HEK293 (cell line): ENCODE measurements at regions not wholly inside any gene's neighbourhood (a gene's known extent, or its start where the extent isn't known, plus 50 kb on each side); places are given as distances from the start of the nearest gene placed in this dataset.

Experiments
- MEIS1 ChIP-seq: sonication (generic); formaldehyde crosslinking; IDR thresholded peaks from 2 replicates; pipeline ENCODE4 v1.8.1; 2022; ENCODE audit warnings: missing genetic modification reagents, mild to moderate bottlenecking, borderline replicate concordance
- YY1 ChIP-seq: fragments of 450-650 bp; formaldehyde crosslinking; IDR thresholded peaks from 2 replicates; pipeline ENCODE4 v1.5.1; 2018; ENCODE audit warnings: missing biosample characterization, missing genetic modification characterization
- ZNF391 ChIP-seq: fragments of 450-650 bp; formaldehyde crosslinking; IDR thresholded peaks from 2 replicates; pipeline ENCODE4 v1.5.1; 2016; ENCODE audit warnings: low read depth, missing biosample characterization, missing genetic modification characterization, borderline replicate concordance
- TF ChIP-seq, protein P1 (sequence below): fragments of 450-650 bp; formaldehyde crosslinking; IDR thresholded peaks from 2 replicates; pipeline ENCODE4 v1.5.1; 2016; ENCODE audit warnings: missing biosample characterization, missing genetic modification characterization
- TF ChIP-seq, protein P2 (sequence below): fragments of 450-650 bp; formaldehyde crosslinking; IDR thresholded peaks from 2 replicates; pipeline ENCODE4 v1.5.1; 2016; ENCODE audit warnings: missing biosample characterization, missing genetic modification characterization, low read depth
- TF ChIP-seq, protein P3 (sequence below): fragments of 450-650 bp; formaldehyde crosslinking; IDR thresholded peaks from 2 replicates; pipeline ENCODE4 v1.5.1; 2016; ENCODE audit warnings: missing biosample characterization, missing genetic modification characterization

DNA sequence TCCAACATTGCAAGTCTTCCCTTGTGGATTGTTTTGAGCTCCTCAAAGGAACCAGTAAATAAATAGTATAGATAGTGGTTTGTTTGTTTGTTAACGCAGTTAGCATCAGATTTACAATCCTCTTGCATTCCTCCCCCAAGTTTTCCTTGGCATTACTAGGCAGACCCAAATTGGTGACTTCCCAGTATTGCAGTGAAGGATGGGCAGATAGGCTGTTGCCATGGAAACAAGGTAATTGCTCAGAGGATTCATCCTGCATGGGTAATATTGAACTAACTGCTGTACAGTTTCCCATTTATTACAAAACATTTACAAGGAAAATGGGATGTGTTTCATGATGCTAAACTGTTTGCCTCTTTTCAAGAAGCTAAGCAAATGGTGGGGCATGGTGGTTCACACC is 477.2 kb downstream of the EPM2A start:
- TF ChIP-seq, protein P1, sequence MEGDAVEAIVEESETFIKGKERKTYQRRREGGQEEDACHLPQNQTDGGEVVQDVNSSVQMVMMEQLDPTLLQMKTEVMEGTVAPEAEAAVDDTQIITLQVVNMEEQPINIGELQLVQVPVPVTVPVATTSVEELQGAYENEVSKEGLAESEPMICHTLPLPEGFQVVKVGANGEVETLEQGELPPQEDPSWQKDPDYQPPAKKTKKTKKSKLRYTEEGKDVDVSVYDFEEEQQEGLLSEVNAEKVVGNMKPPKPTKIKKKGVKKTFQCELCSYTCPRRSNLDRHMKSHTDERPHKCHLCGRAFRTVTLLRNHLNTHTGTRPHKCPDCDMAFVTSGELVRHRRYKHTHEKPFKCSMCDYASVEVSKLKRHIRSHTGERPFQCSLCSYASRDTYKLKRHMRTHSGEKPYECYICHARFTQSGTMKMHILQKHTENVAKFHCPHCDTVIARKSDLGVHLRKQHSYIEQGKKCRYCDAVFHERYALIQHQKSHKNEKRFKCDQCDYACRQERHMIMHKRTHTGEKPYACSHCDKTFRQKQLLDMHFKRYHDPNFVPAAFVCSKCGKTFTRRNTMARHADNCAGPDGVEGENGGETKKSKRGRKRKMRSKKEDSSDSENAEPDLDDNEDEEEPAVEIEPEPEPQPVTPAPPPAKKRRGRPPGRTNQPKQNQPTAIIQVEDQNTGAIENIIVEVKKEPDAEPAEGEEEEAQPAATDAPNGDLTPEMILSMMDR = no peak
- TF ChIP-seq YY1 (tag by site-specific recombination) (no peak), ZNF391 (tag by site-specific recombination) (no peak), MEIS1 (CRISPR knock-in tag) (no peak)
- TF ChIP-seq, protein P2, sequence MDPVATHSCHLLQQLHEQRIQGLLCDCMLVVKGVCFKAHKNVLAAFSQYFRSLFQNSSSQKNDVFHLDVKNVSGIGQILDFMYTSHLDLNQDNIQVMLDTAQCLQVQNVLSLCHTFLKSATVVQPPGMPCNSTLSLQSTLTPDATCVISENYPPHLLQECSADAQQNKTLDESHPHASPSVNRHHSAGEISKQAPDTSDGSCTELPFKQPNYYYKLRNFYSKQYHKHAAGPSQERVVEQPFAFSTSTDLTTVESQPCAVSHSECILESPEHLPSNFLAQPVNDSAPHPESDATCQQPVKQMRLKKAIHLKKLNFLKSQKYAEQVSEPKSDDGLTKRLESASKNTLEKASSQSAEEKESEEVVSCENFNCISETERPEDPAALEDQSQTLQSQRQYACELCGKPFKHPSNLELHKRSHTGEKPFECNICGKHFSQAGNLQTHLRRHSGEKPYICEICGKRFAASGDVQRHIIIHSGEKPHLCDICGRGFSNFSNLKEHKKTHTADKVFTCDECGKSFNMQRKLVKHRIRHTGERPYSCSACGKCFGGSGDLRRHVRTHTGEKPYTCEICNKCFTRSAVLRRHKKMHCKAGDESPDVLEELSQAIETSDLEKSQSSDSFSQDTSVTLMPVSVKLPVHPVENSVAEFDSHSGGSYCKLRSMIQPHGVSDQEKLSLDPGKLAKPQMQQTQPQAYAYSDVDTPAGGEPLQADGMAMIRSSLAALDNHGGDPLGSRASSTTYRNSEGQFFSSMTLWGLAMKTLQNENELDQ (tag by site-specific recombination) = no peak
- TF ChIP-seq, protein P3, sequence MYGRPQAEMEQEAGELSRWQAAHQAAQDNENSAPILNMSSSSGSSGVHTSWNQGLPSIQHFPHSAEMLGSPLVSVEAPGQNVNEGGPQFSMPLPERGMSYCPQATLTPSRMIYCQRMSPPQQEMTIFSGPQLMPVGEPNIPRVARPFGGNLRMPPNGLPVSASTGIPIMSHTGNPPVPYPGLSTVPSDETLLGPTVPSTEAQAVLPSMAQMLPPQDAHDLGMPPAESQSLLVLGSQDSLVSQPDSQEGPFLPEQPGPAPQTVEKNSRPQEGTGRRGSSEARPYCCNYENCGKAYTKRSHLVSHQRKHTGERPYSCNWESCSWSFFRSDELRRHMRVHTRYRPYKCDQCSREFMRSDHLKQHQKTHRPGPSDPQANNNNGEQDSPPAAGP = no peak
